ENCODE measurements at regions not wholly inside any gene's neighbourhood (a gene's known extent, or its start where the extent isn't known, plus 50 kb on each side); places are given as distances from the start of the nearest gene placed in this dataset.

- TF ChIP-seq CTCF (IDR thresholded peaks at IDR 0.05; ENCODE audit: low read depth, low read length, missing input control) (no peak), GABPA (IDR thresholded peaks at IDR 0.05 in 1 of 2, conservative IDR thresholded peaks at IDR 0.05 in 1 of 2) (no peak), RXRA (IDR thresholded peaks at IDR 0.05) (no peak), FOXA2 (IDR thresholded peaks at IDR 0.05) (no peak), RAD21 (IDR thresholded peaks at IDR 0.05) (no peak), NR2F2 (IDR thresholded peaks at IDR 0.05) (no peak), HNF4A (conservative IDR thresholded peaks at IDR 0.05) (no peak)
- TF ChIP-seq, protein P1, sequence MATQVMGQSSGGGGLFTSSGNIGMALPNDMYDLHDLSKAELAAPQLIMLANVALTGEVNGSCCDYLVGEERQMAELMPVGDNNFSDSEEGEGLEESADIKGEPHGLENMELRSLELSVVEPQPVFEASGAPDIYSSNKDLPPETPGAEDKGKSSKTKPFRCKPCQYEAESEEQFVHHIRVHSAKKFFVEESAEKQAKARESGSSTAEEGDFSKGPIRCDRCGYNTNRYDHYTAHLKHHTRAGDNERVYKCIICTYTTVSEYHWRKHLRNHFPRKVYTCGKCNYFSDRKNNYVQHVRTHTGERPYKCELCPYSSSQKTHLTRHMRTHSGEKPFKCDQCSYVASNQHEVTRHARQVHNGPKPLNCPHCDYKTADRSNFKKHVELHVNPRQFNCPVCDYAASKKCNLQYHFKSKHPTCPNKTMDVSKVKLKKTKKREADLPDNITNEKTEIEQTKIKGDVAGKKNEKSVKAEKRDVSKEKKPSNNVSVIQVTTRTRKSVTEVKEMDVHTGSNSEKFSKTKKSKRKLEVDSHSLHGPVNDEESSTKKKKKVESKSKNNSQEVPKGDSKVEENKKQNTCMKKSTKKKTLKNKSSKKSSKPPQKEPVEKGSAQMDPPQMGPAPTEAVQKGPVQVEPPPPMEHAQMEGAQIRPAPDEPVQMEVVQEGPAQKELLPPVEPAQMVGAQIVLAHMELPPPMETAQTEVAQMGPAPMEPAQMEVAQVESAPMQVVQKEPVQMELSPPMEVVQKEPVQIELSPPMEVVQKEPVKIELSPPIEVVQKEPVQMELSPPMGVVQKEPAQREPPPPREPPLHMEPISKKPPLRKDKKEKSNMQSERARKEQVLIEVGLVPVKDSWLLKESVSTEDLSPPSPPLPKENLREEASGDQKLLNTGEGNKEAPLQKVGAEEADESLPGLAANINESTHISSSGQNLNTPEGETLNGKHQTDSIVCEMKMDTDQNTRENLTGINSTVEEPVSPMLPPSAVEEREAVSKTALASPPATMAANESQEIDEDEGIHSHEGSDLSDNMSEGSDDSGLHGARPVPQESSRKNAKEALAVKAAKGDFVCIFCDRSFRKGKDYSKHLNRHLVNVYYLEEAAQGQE (IDR thresholded peaks at IDR 0.05), result no peak
- no peaks in the 10 kb centered on the region for H3K9me3 ChIP-seq (ENCODE audit: control insufficient read depth in 4 of 4, low read length in 3 of 4)
- H3K4me1 ChIP-seq (ENCODE audit: control insufficient read depth in 4 of 4, insufficient read depth in 4 of 4, low read length in 3 of 4), result no peaks in the 10 kb centered on the region
- 88% methylated on average over 1 of the region's 1 CpG for WGBS
- DNase-seq (ENCODE audit: low spot score), result no peak
- H3K4me3 ChIP-seq (ENCODE audit: low read depth in 1 of 3, low read length in 3 of 3), result no peak overlapping the region
- H3K27me3 ChIP-seq (ENCODE audit: control insufficient read depth in 4 of 4, insufficient read depth in 4 of 4, low read length in 3 of 4), result no peaks in the 10 kb centered on the region
- H3K9ac ChIP-seq (ENCODE audit: low read depth in 1 of 2, low read length in 2 of 2), result no peak overlapping the region
- no peaks in the 10 kb centered on the region for H3K36me3 ChIP-seq (ENCODE audit: control insufficient read depth in 4 of 4, insufficient read depth in 3 of 4, low read depth in 1 of 4, low read length in 3 of 4)
- H3K27ac ChIP-seq (ENCODE audit: low read depth in 1 of 2, low read length in 2 of 2), result no peak overlapping the region
Observed at GRCh38 chr9:109609060-109609459, 111.0 kb upstream of the PTPN3 start.

- no peaks in the 10 kb centered on the region for H3K4me1 ChIP-seq (ENCODE audit: control insufficient read depth in 4 of 4, insufficient read depth in 4 of 4, low read length in 3 of 4)
- no peak overlapping the region for H3K4me3 ChIP-seq (ENCODE audit: low read depth in 1 of 3, low read length in 3 of 3)
- TF ChIP-seq NR2F2 (IDR thresholded peaks at IDR 0.05) (no peak), RAD21 (IDR thresholded peaks at IDR 0.05) (no peak), EGR1 (IDR thresholded peaks at IDR 0.05; ENCODE audit: low read depth in 2 of 2) (no peak), RXRA (IDR thresholded peaks at IDR 0.05) (no peak), CTCF (IDR thresholded peaks at IDR 0.05; ENCODE audit: low read depth, low read length, missing input control) (no peak), ZBTB33 (IDR thresholded peaks at IDR 0.05) (no peak), SP1 (IDR thresholded peaks at IDR 0.05) (no peak), HNF4A (conservative IDR thresholded peaks at IDR 0.05) (no peak)
- TF ChIP-seq, protein P2, sequence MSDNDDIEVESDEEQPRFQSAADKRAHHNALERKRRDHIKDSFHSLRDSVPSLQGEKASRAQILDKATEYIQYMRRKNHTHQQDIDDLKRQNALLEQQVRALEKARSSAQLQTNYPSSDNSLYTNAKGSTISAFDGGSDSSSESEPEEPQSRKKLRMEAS (IDR thresholded peaks at IDR 0.05), result no peak
- TF ChIP-seq, protein P1 (IDR thresholded peaks at IDR 0.05), result no peak
- TF ChIP-seq, protein P3, sequence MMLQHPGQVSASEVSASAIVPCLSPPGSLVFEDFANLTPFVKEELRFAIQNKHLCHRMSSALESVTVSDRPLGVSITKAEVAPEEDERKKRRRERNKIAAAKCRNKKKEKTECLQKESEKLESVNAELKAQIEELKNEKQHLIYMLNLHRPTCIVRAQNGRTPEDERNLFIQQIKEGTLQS (IDR thresholded peaks at IDR 0.05), result no peak
- H3K27me3 ChIP-seq (ENCODE audit: control insufficient read depth in 4 of 4, insufficient read depth in 4 of 4, low read length in 3 of 4), result no peaks in the 10 kb centered on the region
- H3K9ac ChIP-seq (ENCODE audit: low read depth in 1 of 2, low read length in 2 of 2), result no peak overlapping the region
- WGBS, result 97% methylated on average over 1 of the region's 1 CpG
- no peaks in the 10 kb centered on the region for H3K36me3 ChIP-seq (ENCODE audit: control insufficient read depth in 4 of 4, insufficient read depth in 3 of 4, low read depth in 1 of 4, low read length in 3 of 4)
- DNase-seq (ENCODE audit: low spot score), result no peak
- peaks cover 0 to 7% (median 4%) of the 10 kb centered on the region in 4 donors for H3K9me3 ChIP-seq (ENCODE audit: control insufficient read depth in 4 of 4, low read length in 3 of 4)
- no peak overlapping the region for H3K27ac ChIP-seq (ENCODE audit: low read depth in 1 of 2, low read length in 2 of 2)
Observed at GRCh38 chr9:109616571-109617120, 118.5 kb upstream of the PTPN3 start.

Measured in liver (tissue), 8 donors.